ENCODE measurements at regions not wholly inside any gene's neighbourhood (a gene's known extent, or its start where the extent isn't known, plus 50 kb on each side); places are given as distances from the start of the nearest gene placed in this dataset.
"Not testable (repeated sequence)": the region's sequence is repeated elsewhere in the genome, so short reads cannot be mapped to it uniquely, and the experiment has no call there.

DNA sequence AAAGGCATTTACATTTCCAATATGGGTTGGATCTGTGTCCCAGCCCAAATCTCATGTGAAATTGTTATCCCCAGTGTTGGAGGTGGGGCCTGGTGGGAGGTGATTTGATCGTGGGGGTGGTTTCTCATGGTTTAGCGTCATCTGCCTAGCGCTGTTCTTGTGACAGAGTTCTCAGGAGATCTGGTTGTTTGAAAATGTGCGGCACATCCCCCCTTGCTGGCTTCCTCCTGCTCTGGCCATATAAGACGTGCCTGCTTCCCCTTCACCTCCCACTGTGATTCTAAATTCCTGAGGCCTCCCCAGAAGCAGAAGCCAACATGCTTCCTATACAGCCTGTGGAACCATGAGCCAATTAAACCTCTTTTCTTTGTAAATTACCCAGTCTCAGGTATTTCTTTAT, 126.2 kb upstream of the FNDC3A start:
- no peak for DNase-seq

DNA sequence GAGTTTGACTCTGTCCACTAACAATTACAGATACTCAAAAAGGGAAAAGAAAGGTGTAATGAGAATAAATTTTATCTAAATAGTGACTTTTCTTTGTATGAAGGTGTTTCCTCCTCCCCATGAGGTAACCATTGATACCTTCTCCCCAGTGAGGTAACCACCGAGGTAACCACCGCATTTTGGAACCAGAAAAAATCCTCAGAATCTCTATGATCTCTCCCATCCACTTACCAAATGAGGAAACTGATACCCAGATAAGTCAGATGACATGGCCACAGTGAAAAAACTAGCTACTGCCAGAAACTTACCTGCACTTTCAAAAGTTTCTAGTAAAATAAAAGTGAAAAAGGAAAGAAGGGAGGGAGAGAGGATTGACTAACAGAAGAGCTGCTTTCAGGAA, 124.0 kb upstream of the FNDC3A start:
- DNase-seq: no peak

- no peak for DNase-seq
These were observed 122.6 kb upstream of the FNDC3A start for GRCh38 chr13:48852911-48853727.

DNA sequence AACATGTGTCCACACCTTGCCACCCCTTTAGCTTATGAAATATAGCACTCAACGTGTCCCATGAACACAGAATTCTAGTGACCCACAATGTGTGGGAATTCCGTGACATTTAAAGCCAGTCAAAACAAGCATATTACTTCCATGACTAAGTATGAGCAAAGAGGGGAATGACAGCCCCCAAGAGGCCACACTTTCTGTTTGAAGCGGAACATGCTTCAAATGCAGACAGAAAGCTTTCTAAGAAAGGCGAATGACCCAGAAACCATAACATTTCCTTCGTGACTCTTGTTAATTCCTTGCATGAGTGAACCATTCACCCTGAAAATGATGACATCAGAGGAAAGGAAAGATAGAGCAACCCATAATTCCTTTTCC, 122.0 kb upstream of the FNDC3A start:
- DNase-seq: no peak

- DNase-seq: no peak
These were observed 118.1 kb upstream of the FNDC3A start for GRCh38 chr13:48857576-48857975.

DNA sequence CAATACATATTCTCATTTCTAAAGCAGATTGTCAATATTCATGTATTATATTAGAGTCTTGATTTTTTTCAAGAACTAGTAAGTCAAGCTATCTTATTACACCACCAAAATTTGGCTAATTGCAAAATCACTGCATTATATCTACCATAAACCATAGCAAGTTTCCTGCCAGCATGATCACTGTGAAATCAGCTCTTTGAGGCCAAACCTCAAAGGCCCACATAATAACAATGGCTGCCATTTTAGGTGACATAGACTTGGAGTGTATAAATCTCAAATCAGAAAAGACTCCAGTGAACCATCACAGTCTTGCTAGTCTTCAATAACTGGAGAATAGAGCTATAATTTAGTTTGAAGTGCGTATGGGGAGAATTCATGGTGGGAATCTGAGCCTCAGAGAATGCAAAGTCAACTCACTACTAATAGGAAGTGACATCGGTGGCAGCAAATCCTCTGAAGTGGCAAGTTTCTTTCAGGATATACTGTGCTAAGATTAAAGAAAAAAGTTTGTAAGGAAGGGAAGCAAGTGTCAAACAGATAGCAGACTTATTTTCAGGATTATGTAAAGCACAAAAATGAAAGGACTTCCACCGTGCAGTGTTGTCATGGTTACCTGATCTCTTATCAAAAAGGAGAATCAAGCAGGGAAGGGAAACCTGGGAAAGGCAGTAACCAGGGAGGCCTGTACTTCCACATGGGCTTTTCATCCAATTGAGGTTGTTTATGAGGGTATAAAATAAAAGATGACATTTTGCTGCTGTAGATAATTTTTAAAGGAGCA, 117.4 kb upstream of the FNDC3A start:
- no peak for DNase-seq

DNA sequence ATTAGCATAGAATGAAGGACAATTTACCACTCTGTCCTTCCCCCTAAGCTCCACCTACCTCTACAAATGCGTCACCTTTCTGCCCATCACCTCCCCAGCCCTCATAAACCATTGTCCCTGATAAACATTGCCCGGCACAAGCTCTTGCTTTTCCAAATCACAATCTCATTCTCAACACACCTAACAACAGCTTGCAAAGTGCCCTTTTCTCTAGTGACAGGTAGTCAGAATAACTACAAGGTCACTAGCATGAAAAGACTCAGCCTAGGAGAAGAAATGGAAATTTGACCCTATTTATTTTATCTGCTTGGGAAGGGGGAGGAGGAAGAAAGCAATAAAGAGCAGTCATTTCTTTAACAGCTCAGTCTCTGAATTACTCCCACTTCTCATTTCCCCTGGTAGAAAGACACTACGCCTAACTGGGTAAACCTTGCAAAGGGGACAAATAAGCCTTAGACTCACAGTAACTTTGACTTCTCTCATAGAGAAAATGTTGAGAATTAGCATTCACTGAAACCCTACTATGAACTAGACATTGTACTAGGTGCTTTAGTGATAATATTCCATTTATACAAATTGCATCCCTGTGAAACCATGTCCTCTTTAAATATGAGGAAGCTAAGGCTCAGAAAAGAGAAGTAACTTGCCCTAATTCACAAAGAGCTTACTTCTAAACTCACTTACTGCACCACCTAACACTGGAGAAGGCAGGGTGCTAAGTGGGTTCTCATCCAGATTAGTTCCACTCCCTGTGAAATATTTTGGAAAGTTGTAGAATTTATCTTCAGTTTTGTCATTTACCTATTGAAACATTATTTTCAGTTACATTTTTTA, 116.2 kb upstream of the FNDC3A start:
- no peak for DNase-seq

GRCh38 chr13:48860364-48860763, 115.3 kb upstream of the FNDC3A start:
- no peak for DNase-seq

- no peak for DNase-seq
These were observed 113.1 kb upstream of the FNDC3A start for GRCh38 chr13:48862572-48862971.

DNA sequence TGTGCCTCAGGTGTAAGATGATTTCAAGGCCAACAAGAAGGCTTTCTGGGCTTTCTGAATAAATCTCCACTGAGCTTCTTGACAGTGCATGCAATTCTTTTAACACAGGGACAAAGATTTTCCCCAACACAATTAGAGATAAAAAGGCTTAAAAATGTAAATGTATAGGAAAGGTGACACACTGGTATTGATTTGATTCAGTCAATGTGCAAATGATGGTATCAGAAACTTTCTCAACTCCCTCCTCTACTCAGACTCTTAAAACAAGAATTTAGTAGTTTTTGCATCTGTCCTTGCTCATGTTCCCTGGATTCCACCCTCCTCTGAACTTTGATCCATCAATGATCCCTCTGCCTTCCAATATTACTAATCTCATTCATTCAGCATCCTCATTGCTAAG, 111.6 kb upstream of the FNDC3A start:
- no peak for DNase-seq

- no peak for DNase-seq
These were observed 109.5 kb upstream of the FNDC3A start for GRCh38 chr13:48866249-48866648.

DNA sequence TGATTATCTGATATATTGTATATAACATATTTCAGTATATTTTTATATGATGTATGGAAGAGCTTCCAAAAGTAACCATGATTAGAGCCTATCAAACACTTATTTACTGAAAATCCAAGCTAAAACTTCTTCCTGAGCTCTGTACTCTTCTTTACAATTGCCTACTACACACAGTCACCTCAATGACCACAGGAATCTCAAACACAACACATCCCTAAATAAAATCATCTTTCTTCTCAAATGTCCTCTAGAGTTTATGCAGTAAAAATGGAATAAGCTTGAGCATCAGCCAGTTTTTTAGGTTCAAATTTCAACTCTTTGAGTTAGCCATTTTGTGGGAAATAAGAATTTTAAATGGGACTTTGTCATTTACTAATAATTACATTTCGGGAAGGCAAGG, 102.6 kb upstream of the FNDC3A start:
- no peak for DNase-seq

DNA sequence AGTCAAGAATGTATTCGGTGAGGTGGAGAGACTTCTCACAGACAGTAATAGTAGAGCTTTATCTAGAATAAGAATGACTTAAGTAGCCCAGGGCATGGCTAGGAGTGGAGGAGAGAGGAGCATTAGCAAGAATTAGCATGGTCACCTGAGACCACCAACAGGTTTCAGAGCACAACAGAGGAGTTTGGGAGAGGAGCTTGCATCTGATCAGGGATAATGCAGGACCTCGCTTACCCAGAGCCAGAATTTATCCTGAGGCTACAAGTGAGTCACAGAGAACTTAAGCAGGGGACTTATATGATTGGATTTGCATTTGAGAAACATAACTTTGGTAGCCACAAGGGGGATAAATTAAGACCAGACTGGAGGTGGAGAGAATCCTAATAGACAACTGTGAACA, 102.1 kb upstream of the FNDC3A start:
- no peak for DNase-seq

DNA sequence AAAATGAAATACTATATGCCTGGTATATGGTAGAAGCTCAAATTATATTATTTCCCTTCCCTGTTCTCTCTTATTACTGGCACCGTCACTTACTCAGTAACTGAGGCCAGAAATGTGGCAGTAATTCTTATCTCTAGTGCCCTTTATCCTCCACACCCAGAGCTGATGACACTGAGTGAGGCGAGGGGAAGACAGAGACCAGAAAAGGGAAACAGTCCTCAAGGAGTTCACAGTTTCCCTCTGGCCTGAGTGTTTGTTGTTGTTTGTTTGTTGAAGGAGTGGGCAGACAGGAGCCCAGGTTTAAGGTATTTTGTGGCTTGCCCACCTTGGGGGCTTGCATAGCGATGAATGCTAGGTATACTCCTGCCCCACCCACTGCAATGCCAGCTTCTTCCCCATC, 101.5 kb upstream of the FNDC3A start:
- DNase-seq: no peak

DNA sequence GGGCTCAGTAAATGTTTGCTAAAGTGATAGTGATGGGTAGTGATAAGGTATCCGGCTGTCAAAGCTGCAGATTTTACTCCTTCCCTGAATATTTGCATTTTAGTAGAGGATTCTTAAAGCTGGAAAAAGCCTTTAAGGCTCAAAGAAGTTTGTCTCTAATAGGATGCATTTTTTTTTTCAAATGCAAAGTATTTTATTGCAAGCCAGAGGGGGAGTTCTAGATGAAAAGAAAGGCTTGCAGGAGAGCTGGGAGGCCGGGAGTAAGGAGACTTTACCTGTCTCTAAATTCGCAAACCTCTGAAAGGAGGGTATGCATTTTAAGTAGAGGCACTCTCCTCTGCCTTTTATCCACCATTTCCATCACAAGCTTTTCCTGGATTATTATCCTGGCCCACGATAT, 100.7 kb upstream of the FNDC3A start:
- DNase-seq: no peak

DNA sequence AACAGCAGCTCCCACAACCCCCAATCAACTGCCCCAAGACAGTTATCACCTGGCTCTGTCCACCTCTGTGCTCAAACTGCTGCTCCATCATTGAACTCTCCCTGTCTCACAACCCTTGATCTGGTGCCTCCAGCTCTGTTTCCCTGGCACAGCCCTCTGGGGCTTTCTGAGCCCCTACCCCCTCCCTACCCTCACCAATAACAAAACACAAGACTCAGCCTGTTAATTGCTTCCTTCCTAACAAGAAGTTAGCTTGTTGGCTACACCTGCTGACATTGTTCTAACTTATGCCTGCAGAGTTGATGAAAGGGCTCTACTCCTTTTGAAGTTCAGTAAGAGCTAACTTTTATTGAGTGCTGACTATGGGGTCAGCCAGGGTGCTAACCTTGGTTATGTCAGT, 99.4 kb upstream of the FNDC3A start:
- no peak for DNase-seq

DNA sequence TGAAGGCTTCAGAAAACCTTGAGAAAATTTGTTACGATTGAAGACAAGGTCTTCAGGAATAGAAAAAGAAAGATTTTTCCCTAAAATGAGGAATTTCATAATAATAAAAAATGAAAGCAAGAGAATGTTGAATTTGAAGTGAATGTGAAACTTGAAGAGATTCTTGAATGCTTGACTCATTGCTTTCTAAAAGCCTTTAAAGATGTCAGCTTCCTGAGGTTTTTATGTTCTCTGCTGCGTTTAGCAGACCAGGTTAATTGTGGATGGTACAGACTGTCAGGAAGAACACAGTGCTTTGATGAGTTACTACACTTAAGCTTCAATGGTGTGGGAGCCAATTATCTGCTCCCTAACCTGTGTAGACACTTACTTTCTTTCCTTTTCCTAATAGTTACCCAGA, 96.3 kb upstream of the FNDC3A start:
- no peak for DNase-seq

GRCh38 chr13:48879854-48880253, 95.9 kb upstream of the FNDC3A start:
- DNase-seq: no peak

- not testable (repeated sequence) for DNase-seq
These were observed 91.9 kb upstream of the FNDC3A start for GRCh38 chr13:48883786-48884185.

- DNase-seq: no peak
These were observed 90.7 kb upstream of the FNDC3A start for GRCh38 chr13:48885027-48885395.

GRCh38 chr13:48888613-48889012, 87.1 kb upstream of the FNDC3A start:
- DNase-seq: no peak

DNA sequence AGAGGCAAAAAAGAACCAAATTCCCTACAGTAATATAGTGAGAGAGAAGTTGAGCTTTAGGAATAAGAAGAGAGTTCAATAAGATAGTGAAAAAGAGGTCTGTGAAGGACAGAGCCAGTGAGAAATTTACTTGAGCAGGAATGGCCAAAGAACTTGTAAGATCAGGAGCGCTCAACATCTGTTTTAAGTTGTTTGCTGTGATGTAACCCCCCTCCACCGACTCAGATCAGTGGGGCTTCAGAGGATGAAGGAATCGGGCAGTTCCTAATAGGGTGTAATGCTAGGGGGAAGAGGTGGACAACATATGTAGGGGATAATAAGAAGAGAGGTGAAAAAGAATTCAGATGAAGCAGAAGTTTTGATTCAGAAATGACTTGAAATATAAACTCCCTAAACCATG, 85.3 kb upstream of the FNDC3A start:
- DNase-seq: no peak

DNA sequence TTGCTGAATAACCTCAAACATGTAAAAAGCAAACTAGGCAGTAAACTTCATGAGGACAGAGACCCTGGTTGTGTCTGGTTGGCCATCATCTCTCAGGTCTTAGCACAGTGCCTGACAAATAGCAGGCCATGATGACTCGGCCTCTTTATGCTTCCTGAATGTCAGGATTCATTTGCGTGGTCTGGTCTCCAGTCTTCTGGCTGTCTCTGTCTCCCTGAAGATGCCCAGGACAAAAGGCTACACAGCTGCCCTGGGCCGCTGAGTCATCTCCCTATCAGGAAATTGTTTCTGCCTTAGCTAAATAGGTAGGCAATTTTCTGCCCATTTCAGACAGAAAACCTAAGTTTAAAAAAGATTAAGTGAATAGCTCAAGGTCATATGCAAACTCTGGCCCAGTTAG, 84.1 kb upstream of the FNDC3A start:
- DNase-seq: no peak
